MCF 10A (cell line): ENCODE measurements at regions not wholly inside any gene's neighbourhood (a gene's known extent, or its start where the extent isn't known, plus 50 kb on each side); places are given as distances from the start of the nearest gene placed in this dataset.

Source experiments
- BruUV-seq: library from RNA; stranded (reverse); fragments of 400-500 nt; replicated peaks from 2 replicates; lab custom pipeline; 2021; lab: Mats Ljungman, UMichigan
- CTCF ChIA-PET: fragments of 300-600 bp; sonication (Branson Sonifier 250); formaldehyde crosslinking; extraction: SDS; loops from one replicate; lab custom pipeline; 2021; ENCODE audit warnings: antibody characterized with exemption, inconsistent platforms; lab: Yijun Ruan, JAX
- POLR2A ChIA-PET: fragments of 300-600, 350-650 bp; sonication (Branson Sonifier 250); formaldehyde crosslinking; extraction: SDS; loops from one replicate; lab custom pipeline; 2020; ENCODE audit warnings: antibody characterized with exemption, inconsistent platforms; lab: Yijun Ruan, JAX
- DNase-seq: peaks from one replicate; pipeline ENCODE4 v3.0.0-alpha.2; 2018; ENCODE audit not compliant: unreplicated experiment
- H3K27ac Mint-ChIP-seq: one replicate; pipeline ENCODE4 v1.8.0; 2022; ENCODE audit warnings: mild to moderate bottlenecking, low read depth, mixed read lengths; ENCODE audit not compliant: unreplicated experiment
- H3K27me3 Mint-ChIP-seq: one replicate; pipeline ENCODE4 v1.8.0; 2022; ENCODE audit warnings: mixed read lengths; ENCODE audit not compliant: insufficient read depth, unreplicated experiment
- H3K36me3 Mint-ChIP-seq: one replicate; pipeline ENCODE4 v1.8.0; 2022; ENCODE audit warnings: mild to moderate bottlenecking, moderate library complexity, mixed read lengths; ENCODE audit not compliant: insufficient read depth, unreplicated experiment
- H3K4me1 Mint-ChIP-seq: one replicate; pipeline ENCODE4 v1.8.0; 2022; ENCODE audit warnings: mixed read lengths; ENCODE audit not compliant: insufficient read depth, unreplicated experiment
- H3K4me3 Mint-ChIP-seq: one replicate; pipeline ENCODE4 v1.8.0; 2022; ENCODE audit warnings: mild to moderate bottlenecking, moderate library complexity, mixed read lengths; ENCODE audit not compliant: unreplicated experiment
- H3K9me3 Mint-ChIP-seq: one replicate; pipeline ENCODE4 v1.8.0; 2022; ENCODE audit warnings: mixed read lengths; ENCODE audit not compliant: unreplicated experiment
- CTCF ChIP-seq: fragments of 200-600 bp; IDR thresholded peaks from one replicate; pipeline ENCODE4 v1.8.0; 2022; ENCODE audit warnings: antibody characterized with exemption, mild to moderate bottlenecking; ENCODE audit not compliant: unreplicated experiment
- intact Hi-C: fragments of 100-400 bp; cut with micrococcal nuclease; formaldehyde crosslinking; loops from 2 replicates; pipeline ENCODE4 v1.14.1; 2022

GRCh38 chr2:129139380-129139779 lies 820.7 kb upstream of the HS6ST1 start:
- no TSS peak for BruUV-seq
- ChIA-PET POLR2A (no interaction called here), CTCF (interaction anchor here (0.7 kb wide), 1 partner anchor 727 kb away, joined by 3 read pairs; no protein-coding TSS in a partner anchor)
- DNase-seq = no peak
- intact Hi-C loops = no loop called here
- TF ChIP-seq CTCF = no peak
- Mint-ChIP-seq H3K9me3 (no peaks in the 10 kb centered on the region), H3K4me3 (no peak overlapping the region), H3K36me3 (no peaks in the 10 kb centered on the region), H3K27me3 (no peaks in the 10 kb centered on the region), H3K4me1 (no peaks in the 10 kb centered on the region), H3K27ac (no peak overlapping the region)

DNA sequence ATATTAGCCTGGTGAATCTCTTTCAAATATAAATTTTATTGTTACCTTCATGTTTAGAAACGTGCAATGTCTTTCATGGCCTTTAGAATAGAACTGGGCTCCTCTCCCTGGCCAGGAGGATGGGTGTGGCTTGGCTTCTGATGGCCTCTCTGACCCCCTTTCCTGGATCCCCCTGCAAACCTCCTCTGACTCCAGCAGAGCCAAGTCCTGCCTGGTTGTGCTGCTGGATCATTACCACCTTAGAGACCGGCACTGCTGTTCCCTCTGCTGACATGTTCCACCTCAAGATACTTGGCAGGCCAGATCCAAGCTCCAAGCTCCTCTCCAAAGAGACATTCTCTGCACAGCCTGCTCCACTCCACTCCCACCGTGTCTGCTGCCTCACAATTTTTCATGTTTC lies 823.8 kb upstream of the HS6ST1 start:
- no peak for TF ChIP-seq CTCF
- no peaks in the 10 kb centered on the region for H3K9me3 Mint-ChIP-seq
- H3K27ac Mint-ChIP-seq = no peak overlapping the region
- no peaks in the 10 kb centered on the region for H3K4me1 Mint-ChIP-seq
- DNase-seq = no peak
- H3K27me3 Mint-ChIP-seq = no peaks in the 10 kb centered on the region
- H3K4me3 Mint-ChIP-seq = no peak overlapping the region
- ChIA-PET POLR2A (no interaction called here), CTCF (no interaction called here)
- intact Hi-C loops = no loop called here
- BruUV-seq = no TSS peak
- H3K36me3 Mint-ChIP-seq = no peaks in the 10 kb centered on the region

DNA sequence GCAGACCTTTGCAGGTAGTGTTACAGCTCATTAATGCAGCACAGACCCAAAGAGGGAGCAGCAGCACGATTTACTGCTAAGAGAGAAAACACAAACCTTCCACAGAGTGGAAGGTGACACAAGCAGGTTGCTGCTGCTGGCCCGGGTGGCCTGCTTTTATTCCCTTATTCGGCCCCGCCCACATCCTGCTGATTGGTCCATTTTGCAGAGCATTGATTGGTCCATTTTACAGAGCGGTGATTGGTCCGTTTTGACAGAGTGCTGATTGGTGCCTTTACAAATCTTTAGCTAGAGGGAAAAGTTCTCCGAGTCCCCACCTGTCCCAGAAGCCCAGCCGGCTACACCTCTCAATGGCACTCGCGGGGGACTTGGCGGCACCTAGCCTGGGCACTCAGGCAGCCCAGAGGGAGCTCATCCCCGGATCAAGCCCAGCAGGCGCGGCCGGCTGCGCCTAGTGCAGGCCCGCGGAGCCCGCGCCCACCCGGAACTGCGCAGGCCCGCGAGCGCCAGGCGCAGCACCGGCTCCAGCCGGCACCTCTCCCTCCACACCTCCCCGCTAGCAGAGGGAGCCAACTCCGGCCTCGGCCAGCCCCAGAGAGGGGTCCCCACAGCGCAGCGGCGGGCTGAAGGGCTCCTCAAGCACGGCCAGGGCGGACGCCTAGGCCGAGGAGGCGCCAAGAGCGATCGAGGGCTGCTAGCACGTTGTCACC lies 825.6 kb upstream of the HS6ST1 start:
- TF ChIP-seq CTCF = no peak
- ChIA-PET CTCF (no interaction called here), POLR2A (no interaction called here)
- Mint-ChIP-seq H3K9me3 (no peaks in the 10 kb centered on the region), H3K27me3 (no peaks in the 10 kb centered on the region), H3K27ac (no peak overlapping the region), H3K4me3 (no peak overlapping the region), H3K36me3 (no peaks in the 10 kb centered on the region), H3K4me1 (no peaks in the 10 kb centered on the region)
- BruUV-seq = no TSS peak
- intact Hi-C loops = no loop called here
- DNase-seq = no peak

DNA sequence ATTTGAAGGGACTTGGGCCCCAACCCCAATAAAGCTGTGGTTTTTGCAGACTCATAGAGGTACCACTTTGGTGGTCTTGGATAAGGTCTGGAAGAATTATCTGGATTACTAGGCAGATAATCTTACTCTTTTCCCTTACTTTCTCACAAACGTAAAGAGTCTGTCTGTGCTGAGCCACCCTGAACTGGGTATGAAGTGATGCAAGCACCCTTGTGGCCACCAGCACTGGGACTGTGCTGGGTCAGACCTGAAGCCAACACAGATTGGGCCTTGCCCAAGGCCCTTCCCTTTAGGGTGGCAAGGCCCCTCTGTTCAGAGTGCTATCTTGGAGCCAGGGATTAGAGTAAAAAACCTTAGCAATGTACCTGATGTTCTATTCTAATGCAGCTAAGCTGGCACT lies 827.0 kb upstream of the RAB6C start:
- Mint-ChIP-seq H3K4me1 (no peaks in the 10 kb centered on the region), H3K9me3 (peaks cover 11% of the 10 kb centered on the region), H3K36me3 (no peaks in the 10 kb centered on the region), H3K27me3 (no peaks in the 10 kb centered on the region), H3K27ac (no peak overlapping the region), H3K4me3 (no peak overlapping the region)
- intact Hi-C loops = no loop called here
- no peak for TF ChIP-seq CTCF
- BruUV-seq = no TSS peak
- DNase-seq = no peak
- CTCF ChIA-PET = no interaction called here
- POLR2A ChIA-PET = no interaction called here
